SK-N-SH (cell line): ENCODE measurements at regions not wholly inside any gene's neighbourhood (a gene's known extent, or its start where the extent isn't known, plus 50 kb on each side); places are given as distances from the start of the nearest gene placed in this dataset.

Source experiments
- CTCF ChIA-PET: fragments of 300-600, 350-600 bp; formaldehyde crosslinking; extraction: SDS; loops from one replicate; lab custom pipeline; 2021; lab: Yijun Ruan, JAX
- POLR2A ChIA-PET: fragments of 350-600 bp; sonication (Branson Sonifier 250); formaldehyde crosslinking; extraction: SDS; loops from one replicate; lab custom pipeline; 2020; ENCODE audit warnings: antibody characterized with exemption, inconsistent platforms; lab: Yijun Ruan, JAX
- DNase-seq: peaks from one replicate; pipeline ENCODE4 v3.0.0; 2012
- H2AFZ ChIP-seq: fragments of 200-600 bp; sonication (generic); 2 replicates; pipeline ENCODE4 v1.8.1; 2016; ENCODE audit warnings: antibody characterized with exemption, mild to moderate bottlenecking, low read depth
- H3F3A ChIP-seq: fragments of 200-600 bp; sonication (generic); replicated peaks from 2 replicates; pipeline ENCODE3; 2016; ENCODE audit warnings: antibody characterized with exemption, mild to moderate bottlenecking; ENCODE audit not compliant: insufficient read depth
- H3K27ac ChIP-seq, 2 experiments: fragments of 200-500 bp in 1 of 2; fragments of 200-600 bp in 1 of 2; sonication (Bioruptor generic) in 1 of 2; sonication (generic), shearing (Covaris generic) in 1 of 2; 2 replicates each; pipeline versions ENCODE4 v1.5.1 to v1.6.1; 2014 to 2016; ENCODE audit warnings: low read depth in 2 of 2, inconsistent platforms in 1 of 2, low read length in 1 of 2, mild to moderate bottlenecking in 1 of 2, mixed read lengths in 1 of 2
- H3K27me3 ChIP-seq: fragments of 200-600 bp; sonication (generic), shearing (Covaris generic); 2 replicates; pipeline ENCODE4 v1.6.1; 2016; ENCODE audit warnings: mixed run types; ENCODE audit not compliant: insufficient read depth
- H3K36me3 ChIP-seq, 2 experiments: fragments of 200-500 bp in 1 of 2; fragments of 200-600 bp in 1 of 2; sonication (Bioruptor generic) in 1 of 2; sonication (generic) in 1 of 2; replicated peaks in 1 of 2; 2 replicates each; pipeline versions ENCODE3 to v1.5.1; 2014 to 2016; ENCODE audit warnings: low read length in 1 of 2, mild to moderate bottlenecking in 1 of 2; ENCODE audit not compliant: insufficient read depth in 2 of 2, control insufficient read depth in 1 of 2
- H3K4me1 ChIP-seq, 2 experiments: fragments of 200-500 bp in 1 of 2; fragments of 200-600 bp in 1 of 2; sonication (Bioruptor generic) in 1 of 2; sonication (generic), shearing (Covaris generic) in 1 of 2; 2 replicates each; pipeline versions ENCODE4 v1.5.1 to v1.6.1; 2014 to 2016; ENCODE audit warnings: low read depth in 1 of 2, low read length in 1 of 2, mixed run types in 1 of 2; ENCODE audit not compliant: insufficient read depth in 2 of 2, control insufficient read depth in 1 of 2
- H3K4me2 ChIP-seq: fragments of 200-600 bp; sonication (generic), shearing (Covaris generic); 2 replicates; pipeline ENCODE4 v1.6.1; 2017; ENCODE audit warnings: mixed run types
- H3K4me3 ChIP-seq, 2 experiments: fragments of 200-500 bp in 1 of 2; fragments of 200-600 bp in 1 of 2; sonication (Bioruptor generic) in 1 of 2; sonication (generic), shearing (Covaris generic) in 1 of 2; 2 replicates each; pipeline versions ENCODE4 v1.5.1 to v1.8.1; 2014 to 2016; ENCODE audit warnings: low read depth in 2 of 2, inconsistent platforms in 1 of 2, low read length in 1 of 2, mild to moderate bottlenecking in 1 of 2, mixed read lengths in 1 of 2, moderate library complexity in 1 of 2
- H3K79me2 ChIP-seq: fragments of 200-600 bp; sonication (generic); 2 replicates; pipeline ENCODE4 v1.8.1; 2017; ENCODE audit warnings: mild to moderate bottlenecking; ENCODE audit not compliant: insufficient read depth
- H3K9ac ChIP-seq: fragments of 200-600 bp; sonication (generic); 2 replicates; pipeline ENCODE4 v1.6.1; 2017; ENCODE audit warnings: mixed run types
- H3K9me2 ChIP-seq: fragments of 200-600 bp; sonication (generic); 2 replicates; pipeline ENCODE4 v1.6.1; 2017; ENCODE audit warnings: mixed run types
- H3K9me3 ChIP-seq: fragments of 200-600 bp; sonication (generic); 2 replicates; pipeline ENCODE4 v1.6.1; 2017; ENCODE audit warnings: mixed run types, mild to moderate bottlenecking, moderate library complexity
- H4K20me1 ChIP-seq: fragments of 200-600 bp; sonication (generic); 2 replicates; pipeline ENCODE4 v1.6.1; 2017; ENCODE audit warnings: mild to moderate bottlenecking, mixed run types; ENCODE audit not compliant: insufficient read depth
- EP300 ChIP-seq, 2 experiments: IDR thresholded peaks; 2 replicates each; pipeline versions ENCODE4 v1.4.0 to v1.6.1; 2012; ENCODE audit warnings: borderline replicate concordance in 1 of 2, low read depth in 1 of 2, low read length in 1 of 2
- FOSL2 ChIP-seq: IDR thresholded peaks from 2 replicates; pipeline ENCODE4 v1.4.0; 2012; ENCODE audit warnings: low read depth, mild to moderate bottlenecking, moderate library complexity, borderline replicate concordance
- GATA2 ChIP-seq: sonication (generic); formaldehyde crosslinking; IDR thresholded peaks from 2 replicates; pipeline ENCODE4 v1.5.0; 2020; ENCODE audit warnings: mild to moderate bottlenecking, missing genetic modification reagents
- JUND ChIP-seq: IDR thresholded peaks from 2 replicates; pipeline ENCODE4 v1.4.0; 2012
- MEF2A ChIP-seq: IDR thresholded peaks from 2 replicates; pipeline ENCODE4 v1.4.0; 2012; ENCODE audit warnings: low read depth, borderline replicate concordance
- NFIC ChIP-seq: IDR thresholded peaks from 2 replicates; pipeline ENCODE4 v1.4.0; 2012; ENCODE audit warnings: borderline replicate concordance
- NRF1 ChIP-seq: IDR thresholded peaks from 2 replicates; pipeline ENCODE4 v1.6.1; 2012; ENCODE audit warnings: low read depth, mild to moderate bottlenecking, low read length
- POLR2AphosphoS5 ChIP-seq: IDR thresholded peaks from 2 replicates; pipeline ENCODE4 v1.6.1; 2012; ENCODE audit warnings: low read depth, low read length
- RAD21 ChIP-seq: IDR thresholded peaks from 2 replicates; pipeline ENCODE4 v1.6.1; 2012; ENCODE audit warnings: mild to moderate bottlenecking, low read length
- RCOR1 ChIP-seq: fragments of 150-350 bp; IDR thresholded peaks from 2 replicates; pipeline ENCODE4 v1.6.1; 2017; ENCODE audit warnings: antibody characterized with exemption, low read length
- SIN3A ChIP-seq: IDR thresholded peaks from 2 replicates; pipeline ENCODE4 v1.6.1; 2012; ENCODE audit warnings: low read depth, mild to moderate bottlenecking, low read length, moderate library complexity, borderline replicate concordance
- TAF1 ChIP-seq: IDR thresholded peaks from 2 replicates; pipeline ENCODE4 v1.6.1; 2012; ENCODE audit warnings: low read depth, mild to moderate bottlenecking, low read length, moderate library complexity, borderline replicate concordance
- TEAD4 ChIP-seq: IDR thresholded peaks from 2 replicates; pipeline ENCODE4 v1.4.0; 2012; ENCODE audit warnings: mild to moderate bottlenecking, borderline replicate concordance; ENCODE audit not compliant: insufficient read depth
- USF2 ChIP-seq: fragments of 150-350 bp; IDR thresholded peaks from 2 replicates; pipeline ENCODE4 v1.6.1; 2017; ENCODE audit warnings: antibody characterized with exemption, low read length, low read depth, borderline replicate concordance
- ZBTB33 ChIP-seq: IDR thresholded peaks from 2 replicates; pipeline ENCODE4 v1.4.0; 2012; ENCODE audit warnings: low read depth, borderline replicate concordance
- WGBS: methylation state at CpG from one replicate; pipeline ENCODE4 v1.1.6; 2017; ENCODE audit warnings: low lambda C conversion rate; 5-methylcytosine and 5-hydroxymethylcytosine counted together
- TF ChIP-seq, protein P1 (sequence below): IDR thresholded peaks from 2 replicates; pipeline ENCODE4 v1.4.0; 2012; ENCODE audit warnings: low read depth, borderline replicate concordance
- TF ChIP-seq, protein P2 (sequence below): IDR thresholded peaks from 2 replicates; pipeline ENCODE4 v1.4.0; 2012; ENCODE audit warnings: low read depth

DNA sequence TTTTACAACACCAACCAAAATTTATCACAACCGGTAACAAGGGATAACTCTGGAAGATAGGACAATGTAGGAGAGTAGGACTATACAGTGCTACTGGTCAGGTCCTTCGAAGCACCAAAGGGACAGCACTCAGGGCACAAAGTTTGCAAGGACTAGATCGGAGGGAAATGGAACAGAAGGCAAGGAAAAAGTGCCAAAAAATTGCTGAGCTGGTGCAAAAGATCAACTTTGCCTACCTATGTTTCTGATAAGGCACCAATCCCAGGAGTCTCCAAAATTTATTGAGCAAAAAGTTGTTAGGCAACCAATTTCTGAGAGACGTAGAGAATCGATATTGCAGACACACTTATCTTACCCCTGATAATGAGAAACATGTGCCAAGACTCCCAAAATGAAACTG is 160.0 kb upstream of the PLEKHA5 start:
- Histone ChIP-seq H3K27ac (no peak overlapping the region), H3F3A (no peaks in the 10 kb centered on the region), H4K20me1 (no peaks in the 10 kb centered on the region), H3K9ac (no peak overlapping the region), H3K9me3 (no peaks in the 10 kb centered on the region)
- WGBS: 66% methylated on average over 5 of the region's 5 CpGs
- TF ChIP-seq POLR2AphosphoS5 (no peak), FOSL2 (no peak), GATA2 (CRISPR knock-in tag) (no peak), NRF1 (no peak), RCOR1 (no peak), NFIC (no peak), ZBTB33 (no peak), JUND (no peak), EP300 (IDR thresholded peaks at IDR 0.05; ENCODE audit: borderline replicate concordance in 1 of 2, low read depth in 1 of 2, low read length in 1 of 2) (no peak), TEAD4 (no peak), SIN3A (no peak), USF2 (no peak), RAD21 (no peak), TAF1 (no peak), MEF2A (no peak)
- TF ChIP-seq, protein P1, sequence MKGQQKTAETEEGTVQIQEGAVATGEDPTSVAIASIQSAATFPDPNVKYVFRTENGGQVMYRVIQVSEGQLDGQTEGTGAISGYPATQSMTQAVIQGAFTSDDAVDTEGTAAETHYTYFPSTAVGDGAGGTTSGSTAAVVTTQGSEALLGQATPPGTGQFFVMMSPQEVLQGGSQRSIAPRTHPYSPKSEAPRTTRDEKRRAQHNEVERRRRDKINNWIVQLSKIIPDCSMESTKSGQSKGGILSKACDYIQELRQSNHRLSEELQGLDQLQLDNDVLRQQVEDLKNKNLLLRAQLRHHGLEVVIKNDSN: no peak
- TF ChIP-seq, protein P2, sequence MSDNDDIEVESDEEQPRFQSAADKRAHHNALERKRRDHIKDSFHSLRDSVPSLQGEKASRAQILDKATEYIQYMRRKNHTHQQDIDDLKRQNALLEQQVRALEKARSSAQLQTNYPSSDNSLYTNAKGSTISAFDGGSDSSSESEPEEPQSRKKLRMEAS: no peak
- TF ChIP-seq, all 33 proteins: peak for 0
- Histone ChIP-seq H3K79me2 (no peaks in the 10 kb centered on the region), H3K4me2 (no peak overlapping the region), H3K4me3 (no peak overlapping the region), H3K36me3 (no peaks in the 10 kb centered on the region), H3K4me1 (no peaks in the 10 kb centered on the region), H3K9me2 (no peaks in the 10 kb centered on the region), H3K27me3 (no peaks in the 10 kb centered on the region), H2AFZ (no peak overlapping the region)
- no peak for DNase-seq
- CTCF ChIA-PET: no interaction called here
- POLR2A ChIA-PET: no interaction called here
